GM12892 (cell line): ENCODE measurements at regions not wholly inside any gene's neighbourhood (a gene's known extent, or its start where the extent isn't known, plus 50 kb on each side); places are given as distances from the start of the nearest gene placed in this dataset.

Experiments
- POLR2A ChIP-seq: IDR thresholded peaks from 2 replicates; pipeline ENCODE4 v1.6.1; 2011; ENCODE audit warnings: low read depth, low read length, control low read depth
- POLR2AphosphoS5 ChIP-seq: IDR thresholded peaks from 2 replicates; pipeline ENCODE4 v1.6.1; 2011; ENCODE audit warnings: low read depth, low read length, control low read depth
- TAF1 ChIP-seq: IDR thresholded peaks from 2 replicates; pipeline ENCODE4 v1.6.1; 2011; ENCODE audit warnings: low read depth, mild to moderate bottlenecking, control low read depth, low read length, borderline replicate concordance

DNA sequence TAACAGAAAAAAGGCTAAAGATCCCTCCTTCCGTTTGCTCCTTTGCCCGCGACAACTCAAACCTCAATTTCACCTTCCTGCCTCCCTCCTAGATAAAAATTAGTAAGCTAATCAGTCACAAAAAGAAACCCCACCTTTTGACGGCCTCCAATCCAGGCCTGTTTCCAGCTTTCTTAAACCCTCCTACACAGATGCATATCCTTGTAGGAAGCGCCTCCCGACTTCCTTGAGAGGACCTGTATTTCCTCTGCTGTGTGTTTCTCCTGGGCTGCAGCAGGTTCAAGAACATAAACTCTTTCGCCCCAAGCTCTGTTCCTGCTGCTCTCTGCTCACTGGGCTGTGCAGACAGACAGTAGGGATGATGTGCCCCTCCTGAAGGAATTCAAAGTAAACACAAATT is 168.8 kb downstream of the CYYR1 start:
- TF ChIP-seq POLR2AphosphoS5 (no peak), TAF1 (no peak), POLR2A (no peak)
